ENCODE measurements at regions not wholly inside any gene's neighbourhood (a gene's known extent, or its start where the extent isn't known, plus 50 kb on each side); places are given as distances from the start of the nearest gene placed in this dataset.
A peak's percentile ranks its signal among the peaks of the same experiment; 100 is the strongest.
"Not testable (repeated sequence)": the region's sequence is repeated elsewhere in the genome, so short reads cannot be mapped to it uniquely, and the experiment has no call there.

- DNase-seq, result no peak
Measured at GRCh38 chr6:167470836-167471547, 146.1 kb downstream of the TTLL2 start.

- no peak for DNase-seq
Measured at GRCh38 chr6:167471548-167471930, 146.7 kb downstream of the TTLL2 start.

- DNase-seq, result no peak
Measured at GRCh38 chr6:167472148-167472547, 147.3 kb downstream of the TTLL2 start.

- DNase-seq, result no peak
Measured at GRCh38 chr6:167472880-167473279, 148.0 kb downstream of the TTLL2 start.

- DNase-seq, result no peak
Measured at GRCh38 chr6:167474171-167474570, 149.3 kb downstream of the TTLL2 start.

GRCh38 chr6:167474725-167475124 is 149.8 kb downstream of the TTLL2 start:
- no peak for DNase-seq

GRCh38 chr6:167475947-167476346 is 151.1 kb downstream of the TTLL2 start:
- peak; percentile 36 for DNase-seq

- no peak for DNase-seq
Measured at GRCh38 chr6:167476844-167477595, 152.1 kb downstream of the TTLL2 start.

- DNase-seq, result peak; percentile 20
Measured at GRCh38 chr6:167477688-167478087, 152.8 kb downstream of the TTLL2 start.

- no peak for DNase-seq
Measured at GRCh38 chr6:167479301-167479700, 154.4 kb downstream of the TTLL2 start.

- DNase-seq, result peak; percentile 51
Measured at GRCh38 chr6:167479901-167480648, 155.2 kb downstream of the TTLL2 start.

- DNase-seq, result peak; percentile 5
Measured at GRCh38 chr6:167481307-167481926, 156.5 kb downstream of the TTLL2 start.

- DNase-seq, result not testable (repeated sequence)
Measured at GRCh38 chr6:167482801-167483200, 157.9 kb downstream of the TTLL2 start.

GRCh38 chr6:167485186-167485978 is 160.5 kb downstream of the TTLL2 start:
- no peak for DNase-seq

- no peak for DNase-seq
Measured at GRCh38 chr6:167487749-167488664, 163.1 kb downstream of the TTLL2 start.

- DNase-seq, result no peak
Measured at GRCh38 chr6:167491438-167492099, 166.7 kb downstream of the TTLL2 start.

- no peak for DNase-seq
Measured at GRCh38 chr6:167492100-167492449, 167.2 kb downstream of the TTLL2 start.

- no peak for DNase-seq
Measured at GRCh38 chr6:167493310-167493709, 168.4 kb downstream of the TTLL2 start.

- DNase-seq, result peak; percentile 64
Measured at GRCh38 chr6:167493976-167494697, 169.3 kb downstream of the TTLL2 start.

Measured in right forelimb (tissue), 1 donor.